Endothelial cell of umbilical vein (primary cell): ENCODE measurements at regions not wholly inside any gene's neighbourhood (a gene's known extent, or its start where the extent isn't known, plus 50 kb on each side); places are given as distances from the start of the nearest gene placed in this dataset.
"Not testable (repeated sequence)": the region's sequence is repeated elsewhere in the genome, so short reads cannot be mapped to it uniquely, and the experiment has no call there.

Experiments used
- BruUV-seq: library from RNA; stranded (reverse); fragments of 400-500 nt; replicated peaks from 2 replicates; lab custom pipeline; 2021; lab: Mats Ljungman, UMichigan
- CTCF ChIA-PET: fragments of 300-600, 350-600 bp; sonication (Branson Sonifier 250); formaldehyde crosslinking; loops from one replicate; lab custom pipeline; 2021; ENCODE audit warnings: antibody characterized with exemption, inconsistent platforms; lab: Charles Lee
- POLR2A ChIA-PET: fragments of 300-600, 350-600 bp; sonication (Branson Sonifier 250); formaldehyde crosslinking; loops from one replicate; lab custom pipeline; 2021; ENCODE audit warnings: antibody characterized with exemption, inconsistent platforms; lab: Charles Lee
- DNase-seq: peaks from one replicate; pipeline ENCODE4 v3.0.0-alpha.2; 2011; ENCODE audit warnings: low read depth, low spot score
- FAIRE-seq: peaks from 2 replicates; lab custom pipeline; 2011; peaks lifted over from hg19 to GRCh38; lab: Jason Lieb, UNC
- H2AFZ ChIP-seq: 2 replicates; pipeline ENCODE4 v1.6.0; 2012; ENCODE audit warnings: low read depth, low read length, control low read depth, inconsistent platforms
- H3K27ac ChIP-seq: 2 replicates; pipeline ENCODE4 v1.5.1; 2011; ENCODE audit warnings: low read depth, mild to moderate bottlenecking, control low read depth, low read length, moderate library complexity; ENCODE audit not compliant: insufficient read depth
- H3K27me3 ChIP-seq, 2 experiments: 2 replicates each; pipeline versions ENCODE4 v1.6.0 to v1.6.1; 2011; ENCODE audit warnings: low read length in 2 of 2, mixed read lengths in 1 of 2; ENCODE audit not compliant: control insufficient read depth in 2 of 2, insufficient read depth in 2 of 2
- H3K36me3 ChIP-seq, 2 experiments: 2 replicates in 1 of 2; 3 replicates in 1 of 2; pipeline ENCODE4 v1.5.1; 2011; ENCODE audit warnings: low read length in 2 of 2, mild to moderate bottlenecking in 1 of 2, moderate library complexity in 1 of 2; ENCODE audit not compliant: control insufficient read depth in 2 of 2, insufficient read depth in 2 of 2; ENCODE audit errors: extremely low read depth in 1 of 2
- H3K4me1 ChIP-seq: 3 replicates; pipeline ENCODE4 v1.5.1; 2011; ENCODE audit warnings: mild to moderate bottlenecking, low read length; ENCODE audit not compliant: control insufficient read depth, insufficient read depth; ENCODE audit errors: extremely low read depth
- H3K4me2 ChIP-seq: 2 replicates; pipeline ENCODE4 v1.6.1; 2011; ENCODE audit warnings: low read length, control low read depth, mixed read lengths; ENCODE audit not compliant: insufficient read depth
- H3K4me3 ChIP-seq, 3 experiments: fragments of 200-600 bp in 1 of 3; sonication (generic), shearing (Covaris generic) in 1 of 3; replicated peaks in 1 of 3; 2 replicates each; pipeline ENCODE4 v1.5.1; 2011 to 2016; ENCODE audit warnings: control low read depth in 3 of 3, low read length in 3 of 3, mild to moderate bottlenecking in 2 of 3, inconsistent platforms in 1 of 3, low read depth in 1 of 3, moderate library complexity in 1 of 3; ENCODE audit not compliant: insufficient read depth in 1 of 3
- H3K79me2 ChIP-seq: 2 replicates; pipeline ENCODE4 v1.6.0; 2012; ENCODE audit warnings: low read length, inconsistent platforms; ENCODE audit not compliant: control insufficient read depth, insufficient read depth
- H3K9ac ChIP-seq: replicated peaks from 2 replicates; pipeline ENCODE3; 2011; ENCODE audit warnings: low read length, control low read depth; ENCODE audit not compliant: insufficient read depth; ENCODE audit errors: extremely low read depth
- H3K9me1 ChIP-seq: replicated peaks from 3 replicates; pipeline ENCODE4 v1.6.0; 2011; ENCODE audit warnings: mild to moderate bottlenecking, low read length; ENCODE audit not compliant: control insufficient read depth, insufficient read depth; ENCODE audit errors: extremely low read depth
- H3K9me3 ChIP-seq: replicated peaks from 2 replicates; pipeline ENCODE4 v1.5.1; 2012; ENCODE audit warnings: low read length, inconsistent platforms; ENCODE audit not compliant: control insufficient read depth, insufficient read depth
- H4K20me1 ChIP-seq: replicated peaks from 2 replicates; pipeline ENCODE3; 2011; ENCODE audit warnings: mild to moderate bottlenecking, low read length; ENCODE audit not compliant: control insufficient read depth, insufficient read depth; ENCODE audit errors: extremely low read depth
- CTCF ChIP-seq, 2 donors: IDR thresholded peaks; 1 replicate in 1 of 2; 2 replicates in 1 of 2; pipeline ENCODE4 v1.5.1; 2011; ENCODE audit warnings: low read length in 2 of 2, mild to moderate bottlenecking in 2 of 2, moderate library complexity in 2 of 2, control low read depth in 1 of 2, inconsistent platforms in 1 of 2, low read depth in 1 of 2; ENCODE audit not compliant: insufficient read depth in 1 of 2; ENCODE audit errors: extremely low read depth in 1 of 2
- EZH2 ChIP-seq: IDR thresholded peaks from 2 replicates; pipeline ENCODE4 v1.6.1; 2012; ENCODE audit warnings: borderline replicate concordance, low read depth, mild to moderate bottlenecking, moderate library complexity, low read length, inconsistent platforms; ENCODE audit not compliant: severe bottlenecking
- GATA2 ChIP-seq: IDR thresholded peaks from 2 replicates; pipeline ENCODE4 v1.7.0; 2011; ENCODE audit warnings: low read depth, mild to moderate bottlenecking, moderate library complexity, mixed read lengths, low read length; ENCODE audit not compliant: insufficient read length, insufficient read depth
- POLR2A ChIP-seq: IDR thresholded peaks from 2 replicates; pipeline ENCODE4 v1.6.1; 2012; ENCODE audit warnings: low read depth, mild to moderate bottlenecking, control low read depth, low read length
- dilution Hi-C: fragments of 300-500 bp; cut with MboI; formaldehyde crosslinking; loops from one replicate; pipeline ENCODE4 v1.15.0; 2019; ENCODE audit warnings: low sequenced_read_pairs; ENCODE audit not compliant: extremely low pct_ligation_motif_present
- intact Hi-C: fragments of 100-400 bp; cut with micrococcal nuclease; formaldehyde crosslinking; loops from one replicate; pipeline ENCODE4 v1.10.0; 2022
- TF ChIP-seq, protein P1 (sequence below): IDR thresholded peaks from 2 replicates; pipeline ENCODE4 v1.6.1; 2011; ENCODE audit not compliant: insufficient read depth, insufficient read length

DNA sequence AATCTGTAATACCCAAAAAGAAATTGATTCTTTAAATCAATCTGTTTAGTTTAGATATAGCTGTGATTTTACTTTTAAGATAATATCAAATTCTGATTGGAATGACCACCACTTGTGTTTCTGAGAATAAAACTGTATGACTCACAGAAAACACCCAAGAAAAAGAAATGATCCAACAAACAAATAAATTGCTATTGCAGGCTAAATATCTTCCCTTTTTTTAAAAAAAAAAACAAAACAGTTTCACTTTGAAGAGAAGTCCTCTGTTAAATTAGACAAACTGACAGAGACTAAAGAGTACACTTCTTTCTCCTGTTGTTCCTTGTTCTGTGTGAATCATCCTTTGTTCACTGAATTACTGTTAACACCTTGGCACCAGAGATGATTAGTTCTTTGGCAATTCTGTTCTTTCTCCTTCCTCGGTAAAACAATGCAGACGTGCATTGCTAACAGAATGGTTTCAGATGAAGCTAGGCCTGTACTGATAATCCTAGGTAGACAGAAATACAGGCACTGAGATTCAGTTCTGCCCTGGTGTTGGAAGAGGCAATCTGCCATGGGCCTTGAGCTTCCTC is 895.2 kb upstream of the CITED2 start:
- Histone ChIP-seq H3K9ac (no peak overlapping the region), H3K79me2 (no peaks in the 10 kb centered on the region), H4K20me1 (no peaks in the 10 kb centered on the region), H3K36me3 (no peaks in the 10 kb centered on the region), H3K27me3 (no peaks in the 10 kb centered on the region), H2AFZ (peak overlapping the region; percentile 20), H3K9me1 (no peaks in the 10 kb centered on the region), H3K4me3 (no peak overlapping the region), H3K9me3 (no peaks in the 10 kb centered on the region), H3K4me2 (peak overlapping the region; percentile 17), H3K4me1 (peaks cover 8% of the 10 kb centered on the region), H3K27ac (no peak overlapping the region)
- dilution Hi-C loops, result no loop called here
- DNase-seq (peak; percentile 43), FAIRE-seq (peak; percentile 53)
- intact Hi-C loops, result no loop called here
- no peak for TF ChIP-seq POLR2A
- TF ChIP-seq, protein P1, sequence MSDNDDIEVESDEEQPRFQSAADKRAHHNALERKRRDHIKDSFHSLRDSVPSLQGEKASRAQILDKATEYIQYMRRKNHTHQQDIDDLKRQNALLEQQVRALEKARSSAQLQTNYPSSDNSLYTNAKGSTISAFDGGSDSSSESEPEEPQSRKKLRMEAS, result no peak
- no peak for TF ChIP-seq GATA2
- TF ChIP-seq EZH2, result no peak
- TF ChIP-seq CTCF (IDR thresholded peaks at IDR 0.05; ENCODE audit: extremely low read depth in 1 of 2, insufficient read depth in 1 of 2, low read depth in 1 of 2, low read length in 2 of 2), result no peak
- ChIA-PET CTCF (no interaction called here), POLR2A (no interaction called here)
- BruUV-seq, result no TSS peak

GRCh38 chr6:140264431-140264830 is 890.0 kb upstream of the CITED2 start:
- ChIA-PET CTCF (no interaction called here), POLR2A (no interaction called here)
- no peak overlapping the region for H2AFZ ChIP-seq
- H3K9me3 ChIP-seq, result no peaks in the 10 kb centered on the region
- H3K27ac ChIP-seq, result no peak overlapping the region
- H3K36me3 ChIP-seq, result no peaks in the 10 kb centered on the region
- no peaks in the 10 kb centered on the region for H3K79me2 ChIP-seq
- TF ChIP-seq EZH2, result no peak
- dilution Hi-C loops (no loop called here), intact Hi-C loops (no loop called here)
- no TSS peak for BruUV-seq
- H3K27me3 ChIP-seq, result no peaks in the 10 kb centered on the region
- FAIRE-seq (no peak), DNase-seq (no peak)
- no peak overlapping the region for H3K4me3 ChIP-seq
- no peaks in the 10 kb centered on the region for H3K9me1 ChIP-seq
- no peak overlapping the region for H3K9ac ChIP-seq
- no peaks in the 10 kb centered on the region for H3K4me1 ChIP-seq
- no peaks in the 10 kb centered on the region for H4K20me1 ChIP-seq
- H3K4me2 ChIP-seq, result no peak overlapping the region

- FAIRE-seq, H3K27ac ChIP-seq, POLR2A ChIA-PET, H3K9me3 ChIP-seq, H3K4me2 ChIP-seq, H3K36me3 ChIP-seq, H4K20me1 ChIP-seq, dilution Hi-C loops, BruUV-seq, H3K79me2 ChIP-seq, H2AFZ ChIP-seq, H3K27me3 ChIP-seq, H3K9me1 ChIP-seq, H3K4me1 ChIP-seq, H3K4me3 ChIP-seq, DNase-seq, H3K9ac ChIP-seq, intact Hi-C loops, CTCF ChIA-PET: not testable (repeated sequence)
These were observed 883.9 kb upstream of the CITED2 start for GRCh38 chr6:140258302-140258701.
